ENCODE measurements at regions not wholly inside any gene's neighbourhood (a gene's known extent, or its start where the extent isn't known, plus 50 kb on each side); places are given as distances from the start of the nearest gene placed in this dataset.

DNA sequence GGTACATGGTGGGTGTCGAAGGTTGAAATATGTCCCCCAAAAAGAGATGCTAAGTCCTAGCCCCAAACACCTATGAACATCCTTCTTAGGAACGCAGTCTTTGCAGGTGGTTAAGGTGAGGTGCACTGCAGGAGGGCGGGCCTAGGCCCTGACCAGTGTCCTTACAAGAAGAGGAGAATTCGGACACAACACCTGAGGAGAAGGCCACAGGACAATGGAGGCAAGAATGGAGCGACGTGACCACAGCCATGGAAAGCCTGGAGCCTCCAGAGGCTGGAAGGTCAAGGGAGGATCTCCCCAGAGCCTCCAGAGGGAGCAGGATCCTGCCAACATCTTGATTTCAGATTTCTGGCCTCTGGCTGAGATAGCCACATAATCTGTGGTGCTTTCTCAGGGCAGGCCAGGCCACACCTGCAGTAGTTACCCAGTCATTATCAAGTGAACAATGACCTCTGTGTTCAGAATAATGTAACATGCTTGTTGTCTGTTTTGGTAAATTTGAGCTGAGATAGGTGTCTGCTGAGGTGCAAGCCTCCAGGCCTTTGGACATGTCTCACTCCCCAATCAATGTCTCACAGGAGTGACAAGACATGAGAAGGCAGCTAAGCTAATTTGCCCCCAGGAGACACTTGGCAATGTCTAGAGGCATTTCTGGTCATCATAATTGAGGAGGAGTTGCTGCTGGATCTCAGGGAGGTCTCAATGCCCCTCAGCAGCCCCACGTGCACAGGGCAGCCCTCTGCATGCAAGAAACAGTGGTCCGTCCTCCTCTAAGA lies 498.9 kb downstream of the BRD1 start:
- TF ChIP-seq CTCF (IDR thresholded peaks at IDR 0.05; ENCODE audit: insufficient read depth, low read depth, low read length, missing control alignments) = no peak
- no peak overlapping the region for H3K4me3 ChIP-seq (ENCODE audit: low read length)
- DNase-seq (ENCODE audit: low read depth) = no peak

DNA sequence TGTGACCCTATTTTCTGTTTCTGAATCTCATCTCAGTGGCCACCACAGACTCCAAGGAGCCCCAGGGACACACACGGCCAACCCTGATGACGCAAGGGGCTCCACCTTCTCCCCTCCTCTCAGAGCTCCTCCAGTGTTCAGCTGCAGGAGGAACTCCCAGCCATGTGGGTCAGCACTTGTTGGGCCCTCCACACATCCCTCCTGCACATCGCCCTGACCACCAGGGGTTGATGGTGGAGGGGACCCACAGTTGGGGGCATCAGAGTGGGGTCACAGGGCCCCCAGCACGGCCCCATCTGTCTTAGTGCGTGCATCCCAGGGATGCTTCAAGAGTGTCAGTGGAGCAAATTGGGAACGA lies 499.6 kb downstream of the BRD1 start:
- no peak for DNase-seq (ENCODE audit: low read depth)

GRCh38 chr22:49327411-49328117 lies 500.1 kb downstream of the BRD1 start:
- TF ChIP-seq CTCF (IDR thresholded peaks at IDR 0.05; ENCODE audit: insufficient read depth, low read depth, low read length, missing control alignments) = no peak
- DNase-seq (ENCODE audit: low read depth) = no peak
- no peak overlapping the region for H3K4me3 ChIP-seq (ENCODE audit: low read length)

More for the DNA sequence above, 499.6 kb downstream of the BRD1 start:
- no peak for TF ChIP-seq CTCF (IDR thresholded peaks at IDR 0.05; ENCODE audit: insufficient read depth, low read depth, low read length, missing control alignments)
- no peak overlapping the region for H3K4me3 ChIP-seq (ENCODE audit: low read length)

- no peak for DNase-seq (ENCODE audit: low read depth)
- H3K4me3 ChIP-seq (ENCODE audit: low read length) = no peak overlapping the region
- TF ChIP-seq CTCF (IDR thresholded peaks at IDR 0.05; ENCODE audit: insufficient read depth, low read depth, low read length, missing control alignments) = no peak
Observed at GRCh38 chr22:49326558-49326957, 501.1 kb downstream of the BRD1 start.

DNA sequence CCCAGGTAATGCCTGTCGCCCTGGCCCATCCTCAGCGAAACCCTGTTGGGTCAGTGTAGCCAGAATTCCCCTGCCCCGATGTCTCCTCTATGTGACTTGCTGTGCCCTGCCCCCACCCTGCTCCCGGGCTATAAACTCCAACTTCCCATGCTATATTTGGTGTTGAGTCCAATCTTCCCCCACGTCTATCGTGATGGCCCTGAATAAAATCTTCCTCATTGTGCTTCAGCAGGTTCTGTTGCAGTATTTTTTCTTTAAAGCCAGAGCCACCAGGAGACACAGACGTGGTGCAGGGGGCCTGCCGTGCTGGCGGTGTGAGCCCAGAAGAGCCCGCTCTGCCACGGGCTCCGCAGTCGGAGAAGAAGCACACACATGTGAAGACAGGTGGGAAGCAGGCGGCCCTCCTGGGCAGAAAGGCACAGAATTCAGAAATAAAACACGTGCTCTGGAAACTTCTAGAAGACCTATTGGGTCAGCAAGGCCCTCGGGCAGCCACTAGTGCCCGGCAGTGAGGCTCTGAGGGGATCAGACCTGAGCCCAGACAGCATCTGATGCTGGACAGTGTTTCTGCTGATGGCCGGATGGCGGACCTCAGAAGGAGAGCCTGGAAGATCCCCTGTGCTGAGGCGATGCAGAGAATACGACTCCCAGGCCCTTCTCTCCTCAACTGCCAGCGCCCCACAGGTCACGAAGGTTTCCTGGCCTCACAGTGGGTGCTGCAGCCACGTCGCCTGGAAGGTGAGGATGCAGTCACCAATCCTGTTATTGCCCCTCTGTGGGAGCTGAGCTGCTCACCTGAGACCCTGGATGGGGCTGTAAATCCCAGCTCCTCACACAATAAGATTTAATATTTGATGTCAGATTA lies 501.9 kb downstream of the BRD1 start:
- H3K4me3 ChIP-seq (ENCODE audit: low read length) = no peak overlapping the region
- no peak for DNase-seq (ENCODE audit: low read depth)
- TF ChIP-seq CTCF (IDR thresholded peaks at IDR 0.05; ENCODE audit: insufficient read depth, low read depth, low read length, missing control alignments) = no peak

DNA sequence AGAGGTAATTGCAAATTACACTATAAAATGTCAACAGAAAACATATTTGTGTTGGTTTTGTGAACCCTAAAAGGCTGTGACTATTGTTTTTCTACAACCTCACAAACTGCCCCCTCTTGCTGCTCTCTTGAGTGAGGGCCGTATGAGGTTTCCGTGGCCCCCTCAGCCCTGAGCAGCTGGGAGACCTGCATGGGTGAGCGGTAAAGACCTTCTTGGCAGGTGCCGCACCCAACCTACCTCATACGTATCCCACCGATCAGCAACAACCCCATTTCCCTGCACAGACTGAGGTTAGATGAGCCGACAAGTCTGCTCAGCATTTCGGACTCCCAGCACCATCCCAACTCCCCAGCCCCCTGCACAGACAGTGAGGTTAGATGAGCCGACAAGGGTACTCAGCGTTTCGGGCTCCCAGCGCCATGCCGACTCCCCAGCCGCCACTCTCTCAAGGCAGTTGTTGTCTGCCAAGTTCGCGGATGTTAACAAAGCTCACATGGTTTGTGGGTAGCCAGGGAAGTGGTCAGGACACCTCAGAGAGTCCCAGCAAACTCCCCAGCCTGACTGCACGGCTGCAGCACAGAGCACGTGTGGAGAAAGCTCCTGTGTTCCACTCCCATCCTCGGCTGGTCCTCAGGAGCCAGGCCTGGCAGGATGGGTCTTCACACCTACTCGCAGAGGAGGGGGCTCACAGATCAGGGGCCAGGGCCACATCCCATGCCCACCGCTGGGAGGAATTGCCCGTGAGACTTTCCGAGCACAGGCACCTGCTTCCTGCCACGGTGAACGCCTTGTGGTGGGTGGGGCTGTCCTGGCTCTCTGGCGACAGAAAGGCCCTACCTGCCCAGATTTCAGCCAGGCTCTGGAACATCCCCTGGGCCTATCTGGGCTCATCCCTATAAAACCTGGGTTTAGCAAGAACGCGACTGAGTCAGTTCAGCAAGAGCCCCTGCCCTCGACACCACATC lies 502.9 kb downstream of the BRD1 start:
- no peak for TF ChIP-seq CTCF (IDR thresholded peaks at IDR 0.05; ENCODE audit: insufficient read depth, low read depth, low read length, missing control alignments)
- H3K4me3 ChIP-seq (ENCODE audit: low read length) = no peak overlapping the region

More for the DNA sequence above, 502.9 kb downstream of the BRD1 start:
- DNase-seq (ENCODE audit: low read depth) = no peak

All from epithelial cell of esophagus (primary cell).